ENCODE measurements at regions not wholly inside any gene's neighbourhood (a gene's known extent, or its start where the extent isn't known, plus 50 kb on each side); places are given as distances from the start of the nearest gene placed in this dataset.

GRCh38 chr5:122600924-122601323, 174.0 kb upstream of the SNX2 start:
- ChIA-PET RAD21 (ENCODE audit: low non-redundant PET in 1 of 2, low total read pairs in 2 of 2, uncharacterized antibody in 2 of 2, unreplicated experiment in 2 of 2) (no interaction called here), CTCF (no interaction called here), POLR2A (no interaction called here)
- H4K20me1 ChIP-seq (ENCODE audit: insufficient read depth), result no peaks in the 10 kb centered on the region
- H3K79me2 ChIP-seq (ENCODE audit: insufficient read depth, low read length), result no peaks in the 10 kb centered on the region
- ATAC-seq (no peak), DNase-seq (ENCODE audit: low read depth, low spot score) (no peak)
- TF ChIP-seq EGR1 (IDR thresholded peaks at IDR 0.05; ENCODE audit: low read depth), result no peak
- no peak for TF ChIP-seq RAD21 (IDR thresholded peaks at IDR 0.05; ENCODE audit: low read depth)
- no peak for TF ChIP-seq ZFX (IDR thresholded peaks at IDR 0.05)
- TF ChIP-seq ELF1 (IDR thresholded peaks at IDR 0.05; ENCODE audit: borderline replicate concordance, low read depth), result no peak
- no peak for TF ChIP-seq ZNF274 (IDR thresholded peaks at IDR 0.05; ENCODE audit: low read depth, low read length)
- no peak for TF ChIP-seq EZH2phosphoT487 (IDR thresholded peaks at IDR 0.05; ENCODE audit: borderline replicate concordance)
- no peak for TF ChIP-seq TCF7L2 (IDR thresholded peaks at IDR 0.05; ENCODE audit: borderline replicate concordance, extremely low read depth, insufficient read depth, insufficient read length)
- TF ChIP-seq POLR2AphosphoS5 (IDR thresholded peaks at IDR 0.05; ENCODE audit: low read depth, low read length), result no peak
- TF ChIP-seq, protein P1, sequence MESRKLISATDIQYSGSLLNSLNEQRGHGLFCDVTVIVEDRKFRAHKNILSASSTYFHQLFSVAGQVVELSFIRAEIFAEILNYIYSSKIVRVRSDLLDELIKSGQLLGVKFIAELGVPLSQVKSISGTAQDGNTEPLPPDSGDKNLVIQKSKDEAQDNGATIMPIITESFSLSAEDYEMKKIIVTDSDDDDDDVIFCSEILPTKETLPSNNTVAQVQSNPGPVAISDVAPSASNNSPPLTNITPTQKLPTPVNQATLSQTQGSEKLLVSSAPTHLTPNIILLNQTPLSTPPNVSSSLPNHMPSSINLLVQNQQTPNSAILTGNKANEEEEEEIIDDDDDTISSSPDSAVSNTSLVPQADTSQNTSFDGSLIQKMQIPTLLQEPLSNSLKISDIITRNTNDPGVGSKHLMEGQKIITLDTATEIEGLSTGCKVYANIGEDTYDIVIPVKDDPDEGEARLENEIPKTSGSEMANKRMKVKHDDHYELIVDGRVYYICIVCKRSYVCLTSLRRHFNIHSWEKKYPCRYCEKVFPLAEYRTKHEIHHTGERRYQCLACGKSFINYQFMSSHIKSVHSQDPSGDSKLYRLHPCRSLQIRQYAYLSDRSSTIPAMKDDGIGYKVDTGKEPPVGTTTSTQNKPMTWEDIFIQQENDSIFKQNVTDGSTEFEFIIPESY (IDR thresholded peaks at IDR 0.05; ENCODE audit: extremely low read depth, insufficient replicate concordance, low read length), result no peak
- TF ChIP-seq, protein P2, sequence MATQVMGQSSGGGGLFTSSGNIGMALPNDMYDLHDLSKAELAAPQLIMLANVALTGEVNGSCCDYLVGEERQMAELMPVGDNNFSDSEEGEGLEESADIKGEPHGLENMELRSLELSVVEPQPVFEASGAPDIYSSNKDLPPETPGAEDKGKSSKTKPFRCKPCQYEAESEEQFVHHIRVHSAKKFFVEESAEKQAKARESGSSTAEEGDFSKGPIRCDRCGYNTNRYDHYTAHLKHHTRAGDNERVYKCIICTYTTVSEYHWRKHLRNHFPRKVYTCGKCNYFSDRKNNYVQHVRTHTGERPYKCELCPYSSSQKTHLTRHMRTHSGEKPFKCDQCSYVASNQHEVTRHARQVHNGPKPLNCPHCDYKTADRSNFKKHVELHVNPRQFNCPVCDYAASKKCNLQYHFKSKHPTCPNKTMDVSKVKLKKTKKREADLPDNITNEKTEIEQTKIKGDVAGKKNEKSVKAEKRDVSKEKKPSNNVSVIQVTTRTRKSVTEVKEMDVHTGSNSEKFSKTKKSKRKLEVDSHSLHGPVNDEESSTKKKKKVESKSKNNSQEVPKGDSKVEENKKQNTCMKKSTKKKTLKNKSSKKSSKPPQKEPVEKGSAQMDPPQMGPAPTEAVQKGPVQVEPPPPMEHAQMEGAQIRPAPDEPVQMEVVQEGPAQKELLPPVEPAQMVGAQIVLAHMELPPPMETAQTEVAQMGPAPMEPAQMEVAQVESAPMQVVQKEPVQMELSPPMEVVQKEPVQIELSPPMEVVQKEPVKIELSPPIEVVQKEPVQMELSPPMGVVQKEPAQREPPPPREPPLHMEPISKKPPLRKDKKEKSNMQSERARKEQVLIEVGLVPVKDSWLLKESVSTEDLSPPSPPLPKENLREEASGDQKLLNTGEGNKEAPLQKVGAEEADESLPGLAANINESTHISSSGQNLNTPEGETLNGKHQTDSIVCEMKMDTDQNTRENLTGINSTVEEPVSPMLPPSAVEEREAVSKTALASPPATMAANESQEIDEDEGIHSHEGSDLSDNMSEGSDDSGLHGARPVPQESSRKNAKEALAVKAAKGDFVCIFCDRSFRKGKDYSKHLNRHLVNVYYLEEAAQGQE (IDR thresholded peaks at IDR 0.05; ENCODE audit: low read depth), result no peak
- no peak for TF ChIP-seq CEBPB (IDR thresholded peaks at IDR 0.05; ENCODE audit: low read depth)
- TF ChIP-seq JUND (IDR thresholded peaks at IDR 0.05), result no peak
- TF ChIP-seq CTCF (IDR thresholded peaks at IDR 0.05 in 2 of 3, conservative IDR thresholded peaks at IDR 0.05 in 1 of 3; ENCODE audit: borderline replicate concordance in 1 of 3, insufficient read depth in 1 of 3, low read depth in 2 of 3, low read length in 2 of 3), result no peak
- TF ChIP-seq SRF (IDR thresholded peaks at IDR 0.05; ENCODE audit: low read depth), result no peak
- no peak for TF ChIP-seq YY1 (IDR thresholded peaks at IDR 0.05; ENCODE audit: extremely low read depth, insufficient replicate concordance, low read depth, low read length)
- TF ChIP-seq SP1 (IDR thresholded peaks at IDR 0.05; ENCODE audit: low read depth), result no peak
- intact Hi-C loops (cut with micrococcal nuclease), result no loop called here
- H3K27ac ChIP-seq (ENCODE audit: low read depth, low read length), result no peak overlapping the region
- H3K9ac ChIP-seq (ENCODE audit: low read length), result no peak overlapping the region
- H3K9me3 ChIP-seq (ENCODE audit: control insufficient read depth in 1 of 2, insufficient read depth in 1 of 2, low read depth in 1 of 2, low read length in 2 of 2), result no peaks in the 10 kb centered on the region
- no peaks in the 10 kb centered on the region for H3K4me1 ChIP-seq (ENCODE audit: control insufficient read depth in 1 of 2, insufficient read depth in 2 of 2, low read length in 2 of 2)
- BruUV-seq (replicated peaks), result no TSS peak
- H3K4me2 ChIP-seq (ENCODE audit: low read length), result no peak overlapping the region
- no peaks in the 10 kb centered on the region for H3K9me2 ChIP-seq (ENCODE audit: insufficient read depth)
- H3K36me3 ChIP-seq (ENCODE audit: control insufficient read depth in 1 of 2, insufficient read depth in 2 of 2, low read length in 2 of 2), result no peaks in the 10 kb centered on the region
- no peak overlapping the region for H2AFZ ChIP-seq (ENCODE audit: low read depth, low read length, poor library complexity, severe bottlenecking)
- H3K4me3 ChIP-seq (replicated peaks in 1 of 2; ENCODE audit: low read depth in 1 of 2, low read length in 2 of 2), result no peak overlapping the region
- no peaks in the 10 kb centered on the region for H3K27me3 ChIP-seq (ENCODE audit: insufficient read depth, low read length)
